ENCODE measurements at regions not wholly inside any gene's neighbourhood (a gene's known extent, or its start where the extent isn't known, plus 50 kb on each side); places are given as distances from the start of the nearest gene placed in this dataset.

DNA sequence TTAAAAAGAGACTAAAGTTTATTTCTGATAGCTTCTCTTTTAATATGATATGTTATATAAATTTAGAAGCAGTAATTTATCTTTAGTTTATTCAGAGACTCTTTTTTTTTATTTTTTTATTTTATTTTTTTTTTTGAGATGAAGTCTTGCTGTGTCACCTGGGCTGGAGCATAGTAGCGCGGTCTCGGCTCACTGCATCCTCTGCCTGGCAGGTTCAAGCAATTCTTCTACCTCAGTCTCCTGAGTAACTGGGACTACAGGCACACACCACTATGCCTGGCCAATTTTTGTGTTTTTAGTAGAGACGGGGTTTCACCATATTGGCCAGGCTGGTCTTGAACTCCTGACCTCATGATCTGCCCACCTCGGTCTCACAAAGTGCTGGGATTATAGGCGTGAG, 89.6 kb downstream of the DISP1 start:
- Histone ChIP-seq H3K9ac (ENCODE audit: insufficient read depth in 1 of 2, low read depth in 2 of 2, low read length in 2 of 2) (no peak overlapping the region), H2AFZ (ENCODE audit: low read depth, low read length) (no peak overlapping the region), H4K20me1 (replicated peaks; ENCODE audit: control insufficient read depth, insufficient read depth, low read length) (no peaks in the 10 kb centered on the region), H3K4me3 (no peak overlapping the region), H3K79me2 (ENCODE audit: control insufficient read depth, insufficient read depth, low read length) (no peaks in the 10 kb centered on the region), H3K4me2 (ENCODE audit: insufficient read depth, low read length) (no peak overlapping the region), H3K9me1 (ENCODE audit: control insufficient read depth, insufficient read depth, low read length) (no peaks in the 10 kb centered on the region), H3K4me1 (replicated peaks in 1 of 2; ENCODE audit: control insufficient read depth in 2 of 2, insufficient read depth in 2 of 2, low read length in 2 of 2) (no peaks in the 10 kb centered on the region; a peak in 1 of 5 replicates), H3K9me3 (replicated peaks; ENCODE audit: control insufficient read depth, insufficient read depth, low read depth, low read length) (no peaks in the 10 kb centered on the region), H3K27ac (ENCODE audit: extremely low read depth, low read depth, low read length) (no peak overlapping the region), H3K36me3 (ENCODE audit: control insufficient read depth, insufficient read depth, low read length) (no peaks in the 10 kb centered on the region), H3K27me3 (ENCODE audit: control insufficient read depth in 2 of 2, insufficient read depth in 2 of 2, low read length in 2 of 2) (no peaks in the 10 kb centered on the region)
- POLR2A ChIA-PET = interaction anchor here (0.7 kb wide), 1 partner anchor 192 kb away, joined by 3 read pairs; no protein-coding TSS in a partner anchor
- FAIRE-seq (no peak), ATAC-seq (no peak), DNase-seq (ENCODE audit: extremely low read depth in 1 of 4, low spot score in 3 of 4) (no peak)
- no peak for TF ChIP-seq MTF1 (CRISPR knock-in tag; IDR thresholded peaks at IDR 0.05; ENCODE audit: borderline replicate concordance)
- TF ChIP-seq, protein P1, sequence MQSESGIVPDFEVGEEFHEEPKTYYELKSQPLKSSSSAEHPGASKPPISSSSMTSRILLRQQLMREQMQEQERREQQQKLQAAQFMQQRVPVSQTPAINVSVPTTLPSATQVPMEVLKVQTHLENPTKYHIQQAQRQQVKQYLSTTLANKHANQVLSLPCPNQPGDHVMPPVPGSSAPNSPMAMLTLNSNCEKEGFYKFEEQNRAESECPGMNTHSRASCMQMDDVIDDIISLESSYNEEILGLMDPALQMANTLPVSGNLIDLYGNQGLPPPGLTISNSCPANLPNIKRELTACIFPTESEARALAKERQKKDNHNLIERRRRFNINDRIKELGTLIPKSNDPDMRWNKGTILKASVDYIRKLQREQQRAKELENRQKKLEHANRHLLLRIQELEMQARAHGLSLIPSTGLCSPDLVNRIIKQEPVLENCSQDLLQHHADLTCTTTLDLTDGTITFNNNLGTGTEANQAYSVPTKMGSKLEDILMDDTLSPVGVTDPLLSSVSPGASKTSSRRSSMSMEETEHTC (IDR thresholded peaks at IDR 0.05) = no peak
- no peak for TF ChIP-seq ZNF143 (CRISPR knock-in tag; IDR thresholded peaks at IDR 0.05)
- TF ChIP-seq POLR2G (IDR thresholded peaks at IDR 0.05; ENCODE audit: low read depth, low read length) = no peak
- no peak for TF ChIP-seq BDP1 (IDR thresholded peaks at IDR 0.05; ENCODE audit: insufficient read depth, insufficient read length)
- TF ChIP-seq, protein P2, sequence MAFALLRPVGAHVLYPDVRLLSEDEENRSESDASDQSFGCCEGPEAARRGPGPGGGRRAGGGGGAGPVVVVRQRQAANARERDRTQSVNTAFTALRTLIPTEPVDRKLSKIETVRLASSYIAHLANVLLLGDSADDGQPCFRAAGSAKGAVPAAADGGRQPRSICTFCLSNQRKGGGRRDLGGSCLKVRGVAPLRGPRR (CRISPR knock-in tag; IDR thresholded peaks at IDR 0.05) = no peak
- CTCF ChIA-PET (ENCODE audit: low intra/inter-chr PET ratio) = no interaction called here
- intact Hi-C loops (cut with micrococcal nuclease) = no loop called here
- in situ Hi-C loops (cut with MboI) = no loop called here
- 2% methylated on average over 6 of the region's 6 CpGs for WGBS (ENCODE audit: insufficient coverage, low coverage, missing lambda C conversion rate)
- BruUV-seq (replicated peaks) = no TSS peak
